A549 (cell line): ENCODE measurements at regions not wholly inside any gene's neighbourhood (a gene's known extent, or its start where the extent isn't known, plus 50 kb on each side); places are given as distances from the start of the nearest gene placed in this dataset.

Source experiments
- ATAC-seq, 2 experiments: fragments of 200-7000 bp in 1 of 2; fragments of >200 bp in 1 of 2; cut with Nextera tagmentation in 1 of 2; cut with Tn5 transposase in 1 of 2; 3 replicates each; pipeline versions ENCODE4 v1.8.0 to v1.9.1; 2018 to 2020; ENCODE audit warnings: mild to moderate bottlenecking in 1 of 2, moderate library complexity in 1 of 2
- CTCF ChIA-PET: fragments of 300-600 bp; sonication (Branson Sonifier 250); formaldehyde crosslinking; extraction: SDS; loops from one replicate; lab custom pipeline; 2021; ENCODE audit warnings: antibody characterized with exemption, inconsistent platforms; lab: Yijun Ruan, JAX
- POLR2A ChIA-PET: fragments of 350-600 bp; formaldehyde crosslinking; extraction: SDS; loops from one replicate; lab custom pipeline; 2021; ENCODE audit warnings: antibody characterized with exemption, inconsistent platforms; lab: Yijun Ruan, JAX
- DNase-seq, 2 experiments: peaks; one replicate each; pipeline versions ENCODE4 v3.0.0 to v3.0.0-alpha.2; 2011 to 2016; ENCODE audit warnings: low read depth in 1 of 2, low spot score in 1 of 2
- FAIRE-seq: peaks from 2 replicates; lab custom pipeline; 2011; peaks lifted over from hg19 to GRCh38; lab: Jason Lieb, UNC
- H3K27ac ChIP-seq, 2 experiments: fragments of >200 bp; sonication (Bioruptor Twin); formaldehyde crosslinking; 3 replicates each; pipeline ENCODE4 v1.5.1; 2016 to 2017
- H3K4me1 ChIP-seq: fragments of >200 bp; sonication (Bioruptor Twin); formaldehyde crosslinking; 3 replicates; pipeline ENCODE4 v1.6.1; 2016
- H3K4me2 ChIP-seq: fragments of >200 bp; sonication (Bioruptor Twin); formaldehyde crosslinking; 3 replicates; pipeline ENCODE4 v1.6.1; 2016
- H3K4me3 ChIP-seq: fragments of >200 bp; sonication (Bioruptor Twin); formaldehyde crosslinking; 3 replicates; pipeline ENCODE4 v1.5.1; 2016
- H3K9me3 ChIP-seq: fragments of >200 bp; sonication (Bioruptor Twin); formaldehyde crosslinking; 3 replicates; pipeline ENCODE4 v1.6.1; 2016
- ATOH8 ChIP-seq: fragments of 250-450 bp; sonication (Bioruptor Pico); IDR thresholded peaks from 2 replicates; pipeline ENCODE4 v1.5.0; 2020; ENCODE audit warnings: low read depth, mild to moderate bottlenecking, moderate library complexity
- CBX8 ChIP-seq: fragments of 200-600 bp; sonication (generic); IDR thresholded peaks from 2 replicates; pipeline ENCODE4 v1.6.1; 2016
- EHMT2 ChIP-seq: fragments of 200-600 bp; sonication (generic); IDR thresholded peaks from 2 replicates; pipeline ENCODE4 v1.6.1; 2016; ENCODE audit warnings: antibody characterized with exemption, low read depth, mild to moderate bottlenecking, moderate library complexity
- EP300 ChIP-seq, 2 experiments: fragments of >200 bp; sonication (Bioruptor Twin); formaldehyde crosslinking; IDR thresholded peaks; 2 replicates in 1 of 2; 3 replicates in 1 of 2; pipeline ENCODE4 v1.6.1; 2016 to 2017
- FOSB ChIP-seq: fragments of 250-450 bp; sonication (Bioruptor Pico); IDR thresholded peaks from 2 replicates; pipeline ENCODE4 v1.5.0; 2020; ENCODE audit warnings: mild to moderate bottlenecking, moderate library complexity
- FOXS1 ChIP-seq: fragments of 250-450 bp; sonication (Bioruptor Pico); IDR thresholded peaks from 2 replicates; pipeline ENCODE4 v1.5.0; 2020; ENCODE audit warnings: mild to moderate bottlenecking, moderate library complexity
- HEYL ChIP-seq: fragments of 250-450 bp; sonication (Bioruptor Pico); IDR thresholded peaks from 2 replicates; pipeline ENCODE4 v1.8.0; 2021; ENCODE audit warnings: mild to moderate bottlenecking, moderate library complexity
- HOXA7 ChIP-seq: fragments of 250-450 bp; sonication (Bioruptor Pico); IDR thresholded peaks from 2 replicates; pipeline ENCODE4 v1.5.0; 2020; ENCODE audit warnings: mild to moderate bottlenecking, moderate library complexity
- JUN ChIP-seq, 2 experiments: fragments of >200 bp; sonication (Bioruptor Twin); formaldehyde crosslinking; IDR thresholded peaks; 2 replicates in 1 of 2; 3 replicates in 1 of 2; pipeline ENCODE4 v1.6.1; 2016 to 2017
- KDM1A ChIP-seq: fragments of 200-600 bp; sonication (generic); IDR thresholded peaks from 2 replicates; pipeline ENCODE4 v1.6.1; 2016; ENCODE audit warnings: low read depth, mild to moderate bottlenecking
- MAFK ChIP-seq: fragments of 450-650 bp; IDR thresholded peaks from 2 replicates; pipeline ENCODE4 v1.6.1; 2014; ENCODE audit not compliant: partially characterized antibody
- MYC ChIP-seq: IDR thresholded peaks from 2 replicates; pipeline ENCODE4 v1.6.1; 2012; ENCODE audit warnings: mild to moderate bottlenecking, inconsistent platforms, low read length, improper control_type of control experiment, borderline replicate concordance
- NFE2L2 ChIP-seq: fragments of 150-350 bp; conservative IDR thresholded peaks from 2 replicates; pipeline ENCODE4 v1.6.1; 2014; ENCODE audit warnings: low read length
- NPAS2 ChIP-seq: fragments of 250-450 bp; sonication (Bioruptor Pico); IDR thresholded peaks from 2 replicates; pipeline ENCODE4 v1.8.0; 2022; ENCODE audit warnings: mild to moderate bottlenecking, moderate library complexity, borderline replicate concordance
- REST ChIP-seq: fragments of 200-600 bp; sonication (generic); IDR thresholded peaks from 2 replicates; pipeline ENCODE4 v1.6.1; 2016; ENCODE audit warnings: antibody characterized with exemption, mild to moderate bottlenecking, moderate library complexity
- SMC3 ChIP-seq: fragments of >200 bp; sonication (Bioruptor Twin); formaldehyde crosslinking; IDR thresholded peaks from 3 replicates; pipeline ENCODE4 v1.6.1; 2018; ENCODE audit warnings: inconsistent platforms
- TFCP2L1 ChIP-seq: fragments of 250-450 bp; sonication (Bioruptor Pico); IDR thresholded peaks from 2 replicates; pipeline ENCODE4 v1.5.0; 2021; ENCODE audit warnings: mild to moderate bottlenecking
- USF2 ChIP-seq: fragments of 450-650 bp; IDR thresholded peaks from 2 replicates; pipeline ENCODE4 v1.6.1; 2014; ENCODE audit warnings: antibody characterized with exemption
- whole genome bisulfite sequencing: methylation state at CpG from one replicate; pipeline ENCODE4 v1.1.6; 2017; ENCODE audit errors: missing lambda C conversion rate; 5-methylcytosine and 5-hydroxymethylcytosine counted together
- TF ChIP-seq, protein P1 (sequence below): IDR thresholded peaks from 2 replicates; pipeline ENCODE4 v1.6.1; 2012

DNA sequence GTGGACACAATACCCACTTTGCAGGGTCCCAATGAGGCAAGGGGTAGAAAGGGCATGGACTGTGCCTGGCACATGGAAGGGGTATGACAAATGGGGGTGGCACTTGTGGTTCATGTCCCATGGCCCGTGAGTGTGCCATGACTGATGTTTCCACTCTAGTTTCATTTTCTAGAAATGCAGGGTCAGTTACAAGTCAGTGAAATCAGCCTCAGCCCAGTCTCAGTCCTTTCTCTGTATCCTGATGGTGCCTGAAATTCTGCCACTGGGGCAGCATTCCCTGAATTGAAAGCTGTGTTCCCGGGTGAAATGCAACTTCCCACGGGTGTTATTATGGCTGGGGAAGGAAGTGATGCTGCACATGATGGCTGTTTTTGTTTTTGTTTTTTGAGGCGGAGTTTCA lies 110.8 kb upstream of the ZBTB40 start:
- no peak overlapping the region for H3K4me3 ChIP-seq
- no peak for ATAC-seq
- H3K4me1 ChIP-seq, result no peaks in the 10 kb centered on the region
- POLR2A ChIA-PET, result no interaction called here
- no peak for DNase-seq
- TF ChIP-seq EHMT2 (no peak), EP300 (IDR thresholded peaks at IDR 0.05) (no peak), HOXA7 (CRISPR knock-in tag) (no peak), FOSB (no peak), SMC3 (no peak)
- no peak overlapping the region for H3K4me2 ChIP-seq
- CTCF ChIA-PET, result interaction anchor here (0.7 kb wide), 1 partner anchor 299 kb away, joined by 3 read pairs; no protein-coding TSS in a partner anchor
- WGBS, result 81% methylated on average over 4 of the region's 4 CpGs
- H3K9me3 ChIP-seq, result no peaks in the 10 kb centered on the region
- FAIRE-seq, result no peak
- no peak overlapping the region for H3K27ac ChIP-seq

- WGBS, result 54% methylated on average over 22 of the region's 28 CpGs
- POLR2A ChIA-PET, result no interaction called here
- DNase-seq (no peak), ATAC-seq (no peak; a peak in 1 of 6 replicates), FAIRE-seq (no peak)
- H3K27ac ChIP-seq, result no peak overlapping the region
- H3K4me3 ChIP-seq, result no peak overlapping the region
- CTCF ChIA-PET, result interaction anchor here (1.5 kb wide), 1 partner anchor 10 kb away, joined by 4 read pairs; no protein-coding TSS in a partner anchor
- H3K9me3 ChIP-seq, result no peaks in the 10 kb centered on the region
- no peaks in the 10 kb centered on the region for H3K4me1 ChIP-seq
- no peak for TF ChIP-seq MAFK
- no peak for TF ChIP-seq REST
- TF ChIP-seq CBX8, result no peak
- no peak for TF ChIP-seq KDM1A
- TF ChIP-seq ATOH8 (CRISPR knock-in tag), result no peak
- TF ChIP-seq HEYL (CRISPR knock-in tag), result no peak
- TF ChIP-seq USF2, result no peak
- no peak for TF ChIP-seq EHMT2
- TF ChIP-seq NFE2L2, result no peak
- TF ChIP-seq TFCP2L1, result no peak
- TF ChIP-seq MYC, result no peak
- TF ChIP-seq FOXS1 (CRISPR knock-in tag), result no peak
- TF ChIP-seq JUN (IDR thresholded peaks at IDR 0.05), result no peak
- TF ChIP-seq, protein P1, sequence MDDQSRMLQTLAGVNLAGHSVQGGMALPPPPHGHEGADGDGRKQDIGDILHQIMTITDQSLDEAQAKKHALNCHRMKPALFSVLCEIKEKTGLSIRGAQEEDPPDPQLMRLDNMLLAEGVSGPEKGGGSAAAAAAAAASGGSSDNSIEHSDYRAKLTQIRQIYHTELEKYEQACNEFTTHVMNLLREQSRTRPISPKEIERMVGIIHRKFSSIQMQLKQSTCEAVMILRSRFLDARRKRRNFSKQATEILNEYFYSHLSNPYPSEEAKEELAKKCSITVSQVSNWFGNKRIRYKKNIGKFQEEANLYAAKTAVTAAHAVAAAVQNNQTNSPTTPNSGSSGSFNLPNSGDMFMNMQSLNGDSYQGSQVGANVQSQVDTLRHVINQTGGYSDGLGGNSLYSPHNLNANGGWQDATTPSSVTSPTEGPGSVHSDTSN, result no peak
- TF ChIP-seq NPAS2 (CRISPR knock-in tag), result no peak
- H3K4me2 ChIP-seq, result no peak overlapping the region
Measured at GRCh38 chr1:22341791-22342605, 109.7 kb upstream of the ZBTB40 start.
